ENCODE measurements at regions not wholly inside any gene's neighbourhood (a gene's known extent, or its start where the extent isn't known, plus 50 kb on each side); places are given as distances from the start of the nearest gene placed in this dataset.

DNA sequence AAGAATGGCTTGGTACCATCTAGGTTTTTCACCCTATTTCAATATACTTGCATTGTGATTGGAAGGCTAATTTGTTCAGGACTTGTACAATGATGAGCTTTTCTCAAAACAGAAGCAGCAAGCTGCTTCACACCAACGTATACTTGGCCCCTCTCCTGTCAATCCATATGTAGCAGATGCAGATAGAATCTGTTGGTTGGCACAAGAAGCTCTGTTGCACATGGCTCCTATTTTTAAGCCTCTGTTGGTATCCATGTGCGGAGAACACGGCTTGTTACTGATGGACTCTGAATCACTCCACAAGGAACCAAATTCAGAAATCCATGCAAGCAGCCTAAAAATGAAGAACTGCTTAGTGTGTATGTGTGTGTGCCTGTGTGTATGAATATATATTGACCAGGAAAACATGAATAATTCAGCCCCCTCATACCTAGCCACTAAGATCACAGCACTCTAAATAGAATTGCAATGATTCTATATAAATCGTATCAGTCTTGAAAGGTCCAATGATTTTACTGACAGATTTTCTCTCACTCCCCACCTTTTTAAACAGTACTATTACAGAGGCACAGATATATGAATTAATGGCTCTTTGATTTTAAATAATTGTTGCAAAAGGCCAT lies 258.4 kb upstream of the DPYD start:
- no peak for DNase-seq (ENCODE audit: insufficient read length, low spot score)
- no peak for FAIRE-seq
- TF ChIP-seq, protein P1, sequence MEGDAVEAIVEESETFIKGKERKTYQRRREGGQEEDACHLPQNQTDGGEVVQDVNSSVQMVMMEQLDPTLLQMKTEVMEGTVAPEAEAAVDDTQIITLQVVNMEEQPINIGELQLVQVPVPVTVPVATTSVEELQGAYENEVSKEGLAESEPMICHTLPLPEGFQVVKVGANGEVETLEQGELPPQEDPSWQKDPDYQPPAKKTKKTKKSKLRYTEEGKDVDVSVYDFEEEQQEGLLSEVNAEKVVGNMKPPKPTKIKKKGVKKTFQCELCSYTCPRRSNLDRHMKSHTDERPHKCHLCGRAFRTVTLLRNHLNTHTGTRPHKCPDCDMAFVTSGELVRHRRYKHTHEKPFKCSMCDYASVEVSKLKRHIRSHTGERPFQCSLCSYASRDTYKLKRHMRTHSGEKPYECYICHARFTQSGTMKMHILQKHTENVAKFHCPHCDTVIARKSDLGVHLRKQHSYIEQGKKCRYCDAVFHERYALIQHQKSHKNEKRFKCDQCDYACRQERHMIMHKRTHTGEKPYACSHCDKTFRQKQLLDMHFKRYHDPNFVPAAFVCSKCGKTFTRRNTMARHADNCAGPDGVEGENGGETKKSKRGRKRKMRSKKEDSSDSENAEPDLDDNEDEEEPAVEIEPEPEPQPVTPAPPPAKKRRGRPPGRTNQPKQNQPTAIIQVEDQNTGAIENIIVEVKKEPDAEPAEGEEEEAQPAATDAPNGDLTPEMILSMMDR (IDR thresholded peaks at IDR 0.05; ENCODE audit: insufficient read depth, missing control alignments): no peak

- FAIRE-seq (no peak), DNase-seq (ENCODE audit: insufficient read length, low spot score) (no peak)
- TF ChIP-seq, protein P1 (IDR thresholded peaks at IDR 0.05; ENCODE audit: insufficient read depth, missing control alignments): no peak
These were observed 256.9 kb upstream of the DPYD start for GRCh38 chr1:98177751-98178150.

DNA sequence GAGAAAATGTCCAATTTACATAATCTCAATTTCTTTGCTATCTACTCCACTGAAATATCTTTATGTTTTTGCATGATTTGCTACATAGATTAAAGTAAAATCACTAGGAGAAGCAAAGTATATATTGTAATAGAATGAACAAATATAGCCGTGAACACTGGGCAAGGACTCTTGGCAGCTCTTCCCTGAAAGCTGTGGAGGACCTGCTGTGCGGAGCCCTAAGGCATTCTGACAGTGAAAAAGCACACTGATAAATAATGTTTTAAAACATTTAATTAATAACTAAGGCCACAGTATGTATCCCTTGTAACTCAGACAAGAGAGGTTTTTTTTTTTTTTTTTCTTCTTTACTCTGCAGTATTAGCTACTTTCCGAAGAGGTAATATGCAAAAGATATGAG lies 256.1 kb upstream of the DPYD start:
- TF ChIP-seq, protein P1 (IDR thresholded peaks at IDR 0.05; ENCODE audit: insufficient read depth, missing control alignments): no peak
- FAIRE-seq: no peak
- DNase-seq (ENCODE audit: insufficient read length, low spot score): no peak

- DNase-seq (ENCODE audit: insufficient read length, low spot score) (no peak), FAIRE-seq (no peak)
- TF ChIP-seq, protein P1 (IDR thresholded peaks at IDR 0.05; ENCODE audit: insufficient read depth, missing control alignments): no peak
These were observed 255.6 kb upstream of the DPYD start for GRCh38 chr1:98176414-98176813.

GRCh38 chr1:98172578-98172977 lies 251.7 kb upstream of the DPYD start:
- DNase-seq (ENCODE audit: insufficient read length, low spot score): no peak
- FAIRE-seq: no peak
- TF ChIP-seq, protein P1 (IDR thresholded peaks at IDR 0.05; ENCODE audit: insufficient read depth, missing control alignments): no peak

DNA sequence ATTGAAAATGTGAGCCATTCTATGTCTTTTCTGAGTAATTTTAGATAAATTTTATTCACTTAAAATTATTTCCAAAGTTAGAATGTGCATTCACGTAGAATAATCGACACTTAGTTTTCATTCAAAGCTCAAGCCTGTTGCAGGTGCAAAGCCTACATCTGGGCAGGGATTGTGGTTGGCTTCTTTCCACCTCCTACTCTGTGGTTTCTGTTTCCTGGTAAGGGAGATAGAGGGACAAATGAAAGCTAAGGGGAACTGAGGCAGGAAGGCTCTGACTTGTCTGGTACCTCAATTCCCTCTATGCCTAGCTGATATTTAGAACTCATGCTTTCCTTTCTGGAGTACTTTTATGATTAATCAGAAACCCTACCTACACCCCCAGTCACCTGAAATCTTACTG lies 251.2 kb upstream of the DPYD start:
- TF ChIP-seq, protein P1 (IDR thresholded peaks at IDR 0.05; ENCODE audit: insufficient read depth, missing control alignments): no peak
- DNase-seq (ENCODE audit: insufficient read length, low spot score) (no peak), FAIRE-seq (no peak)

DNA sequence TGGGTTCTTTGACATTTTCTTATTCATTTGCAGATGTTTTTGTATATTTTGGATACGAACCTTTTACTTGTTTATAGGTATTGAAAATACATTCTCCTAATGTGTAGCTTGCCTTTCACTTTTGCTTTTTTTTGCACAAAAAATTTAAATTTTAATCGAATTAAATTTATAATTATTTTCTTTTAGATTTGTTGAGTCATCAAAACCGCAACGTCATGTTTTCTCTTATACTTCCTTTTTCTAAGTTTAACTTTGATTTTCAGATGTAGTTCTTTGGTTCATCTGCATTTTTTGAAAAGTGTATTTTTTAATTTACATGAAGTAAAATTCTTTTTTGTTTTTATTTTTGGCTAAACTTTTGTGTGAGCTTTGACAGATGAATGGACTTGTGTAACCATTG lies 243.7 kb upstream of the DPYD start:
- DNase-seq (ENCODE audit: insufficient read length, low spot score) (no peak), FAIRE-seq (no peak)
- TF ChIP-seq, protein P1 (IDR thresholded peaks at IDR 0.05; ENCODE audit: insufficient read depth, missing control alignments): no peak
